ENCODE measurements at regions not wholly inside any gene's neighbourhood (a gene's known extent, or its start where the extent isn't known, plus 50 kb on each side); places are given as distances from the start of the nearest gene placed in this dataset.

DNA sequence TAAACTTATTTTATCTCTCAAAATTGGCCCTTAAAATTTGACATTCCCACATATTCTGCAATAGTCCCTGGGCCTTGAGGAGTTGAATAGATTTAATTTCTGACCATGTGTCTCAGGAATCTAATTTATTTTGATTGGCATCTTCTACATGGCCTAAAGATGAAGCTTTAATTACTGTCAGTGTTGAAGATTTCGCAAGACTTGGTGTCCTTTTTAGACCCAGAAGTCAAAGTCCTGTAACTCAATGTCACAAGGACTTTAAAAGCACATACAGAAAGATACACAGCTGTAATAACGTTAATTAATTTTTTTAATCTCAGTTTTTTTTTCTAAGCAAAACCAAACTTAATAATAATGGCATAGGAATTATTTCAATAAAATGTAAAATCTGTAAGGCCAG is 163.9 kb downstream of the SUCNR1 start:
- H3K36me3 ChIP-seq (ENCODE audit: insufficient read depth, low read length) = no peaks in the 10 kb centered on the region; the same call in 1 of the 2 replicates
- no peak overlapping the region for H2AFZ ChIP-seq (ENCODE audit: low read length, unreplicated experiment)
- no peaks in the 10 kb centered on the region for H3K27me3 ChIP-seq (ENCODE audit: insufficient read depth, low read length)
- no peaks in the 10 kb centered on the region for H3K4me1 ChIP-seq (ENCODE audit: control insufficient read depth, insufficient read depth, low read length, unreplicated experiment)
- H3K79me2 ChIP-seq (ENCODE audit: control insufficient read depth, insufficient read depth, low read length, unreplicated experiment) = no peaks in the 10 kb centered on the region
- H3K4me3 ChIP-seq (ENCODE audit: low read depth, low read length) = no peak overlapping the region
- H3K27ac ChIP-seq (ENCODE audit: low read depth, low read length) = no peak overlapping the region

DNA sequence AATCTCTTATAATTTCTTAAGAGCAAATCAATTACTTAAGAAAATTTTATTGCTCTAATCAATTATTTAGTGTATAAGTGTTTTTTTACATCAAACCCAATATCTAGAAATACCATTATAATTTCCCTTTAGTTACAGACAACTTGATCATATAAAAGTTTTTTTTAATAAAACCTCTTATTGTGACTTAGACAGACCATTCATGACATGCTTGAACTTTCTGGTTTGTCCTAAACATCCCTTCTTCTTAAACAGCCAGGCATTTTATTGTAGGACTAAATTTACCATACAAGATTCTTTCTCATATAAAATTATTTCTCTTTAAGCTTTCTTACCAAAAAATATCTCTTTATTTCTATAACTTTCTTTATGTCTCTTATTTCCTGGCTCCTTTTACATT is 164.5 kb downstream of the SUCNR1 start:
- Histone ChIP-seq H3K36me3 (ENCODE audit: insufficient read depth, low read length) (no peaks in the 10 kb centered on the region; the same call in 1 of the 2 replicates), H3K4me1 (ENCODE audit: control insufficient read depth, insufficient read depth, low read length, unreplicated experiment) (no peaks in the 10 kb centered on the region), H3K27me3 (ENCODE audit: insufficient read depth, low read length) (no peaks in the 10 kb centered on the region), H3K79me2 (ENCODE audit: control insufficient read depth, insufficient read depth, low read length, unreplicated experiment) (no peaks in the 10 kb centered on the region), H2AFZ (ENCODE audit: low read length, unreplicated experiment) (no peak overlapping the region), H3K27ac (ENCODE audit: low read depth, low read length) (no peak overlapping the region), H3K4me3 (ENCODE audit: low read depth, low read length) (no peak overlapping the region)

DNA sequence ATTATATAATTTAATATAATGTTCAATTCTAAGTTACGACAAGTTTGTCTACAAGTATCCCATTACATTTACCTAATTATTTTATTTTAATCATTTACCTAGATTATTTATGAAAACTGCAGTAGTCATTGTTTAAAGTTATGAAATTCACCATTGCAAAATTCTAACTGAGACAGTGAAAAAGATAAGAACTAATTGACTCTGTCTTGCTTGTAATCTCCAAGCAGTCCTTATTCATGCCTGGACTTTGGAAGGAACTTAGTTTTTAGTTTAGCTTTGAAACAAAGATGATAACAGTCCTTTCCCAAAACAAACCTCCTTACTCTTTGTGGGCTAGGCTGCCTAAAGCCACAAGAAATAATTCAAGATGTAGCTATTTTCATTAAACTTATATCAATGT is 165.0 kb downstream of the SUCNR1 start:
- Histone ChIP-seq H3K27ac (ENCODE audit: low read depth, low read length) (no peak overlapping the region), H3K4me3 (ENCODE audit: low read depth, low read length) (no peak overlapping the region), H3K4me1 (ENCODE audit: control insufficient read depth, insufficient read depth, low read length, unreplicated experiment) (no peaks in the 10 kb centered on the region), H2AFZ (ENCODE audit: low read length, unreplicated experiment) (no peak overlapping the region), H3K27me3 (ENCODE audit: insufficient read depth, low read length) (no peaks in the 10 kb centered on the region), H3K79me2 (ENCODE audit: control insufficient read depth, insufficient read depth, low read length, unreplicated experiment) (no peaks in the 10 kb centered on the region), H3K36me3 (ENCODE audit: insufficient read depth, low read length) (no peaks in the 10 kb centered on the region; the same call in 1 of the 2 replicates)

DNA sequence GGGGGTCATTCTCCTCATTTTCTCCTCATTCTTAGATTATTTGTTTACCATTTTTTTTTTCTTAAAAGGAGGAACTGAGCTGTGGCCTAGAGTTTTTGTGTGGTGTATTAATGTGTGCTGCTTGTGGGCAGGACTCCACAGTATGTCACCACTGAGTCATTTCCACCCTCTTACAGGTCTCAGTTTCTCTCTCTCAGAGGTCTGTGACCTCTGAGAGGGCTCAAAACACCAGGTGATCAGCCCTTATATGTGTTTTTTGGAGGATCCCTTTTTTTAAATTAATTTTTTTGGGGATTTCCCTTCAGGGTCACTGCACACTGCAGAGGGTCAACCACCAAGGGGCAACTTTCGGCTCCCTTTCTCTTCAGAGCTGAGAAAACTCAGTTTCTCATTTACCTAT is 166.4 kb downstream of the SUCNR1 start:
- Histone ChIP-seq H3K4me3 (ENCODE audit: low read depth, low read length) (no peak overlapping the region), H3K79me2 (ENCODE audit: control insufficient read depth, insufficient read depth, low read length, unreplicated experiment) (no peaks in the 10 kb centered on the region), H3K27me3 (ENCODE audit: insufficient read depth, low read length) (no peaks in the 10 kb centered on the region), H3K36me3 (ENCODE audit: insufficient read depth, low read length) (no peaks in the 10 kb centered on the region; the same call in 1 of the 2 replicates), H3K27ac (ENCODE audit: low read depth, low read length) (no peak overlapping the region), H3K4me1 (ENCODE audit: control insufficient read depth, insufficient read depth, low read length, unreplicated experiment) (no peaks in the 10 kb centered on the region), H2AFZ (ENCODE audit: low read length, unreplicated experiment) (no peak overlapping the region)

GRCh38 chr3:152040319-152040718 is 166.9 kb downstream of the SUCNR1 start:
- no peaks in the 10 kb centered on the region for H3K27me3 ChIP-seq (ENCODE audit: insufficient read depth, low read length)
- H3K36me3 ChIP-seq (ENCODE audit: insufficient read depth, low read length) = no peaks in the 10 kb centered on the region; the same call in 1 of the 2 replicates
- H2AFZ ChIP-seq (ENCODE audit: low read length, unreplicated experiment) = no peak overlapping the region
- no peaks in the 10 kb centered on the region for H3K79me2 ChIP-seq (ENCODE audit: control insufficient read depth, insufficient read depth, low read length, unreplicated experiment)
- H3K4me1 ChIP-seq (ENCODE audit: control insufficient read depth, insufficient read depth, low read length, unreplicated experiment) = no peaks in the 10 kb centered on the region
- H3K4me3 ChIP-seq (ENCODE audit: low read depth, low read length) = no peak overlapping the region
- no peak overlapping the region for H3K27ac ChIP-seq (ENCODE audit: low read depth, low read length)

GRCh38 chr3:152043620-152044019 is 170.2 kb downstream of the SUCNR1 start:
- Histone ChIP-seq H3K79me2 (ENCODE audit: control insufficient read depth, insufficient read depth, low read length, unreplicated experiment) (no peaks in the 10 kb centered on the region), H3K4me3 (ENCODE audit: low read depth, low read length) (no peak overlapping the region), H3K36me3 (ENCODE audit: insufficient read depth, low read length) (no peaks in the 10 kb centered on the region; the same call in 1 of the 2 replicates), H3K4me1 (ENCODE audit: control insufficient read depth, insufficient read depth, low read length, unreplicated experiment) (peaks cover 12% of the 10 kb centered on the region), H3K27ac (ENCODE audit: low read depth, low read length) (no peak overlapping the region), H3K27me3 (ENCODE audit: insufficient read depth, low read length) (no peaks in the 10 kb centered on the region), H2AFZ (ENCODE audit: low read length, unreplicated experiment) (no peak overlapping the region)

- H3K4me1 ChIP-seq (ENCODE audit: control insufficient read depth, insufficient read depth, low read length, unreplicated experiment) = peaks cover 12% of the 10 kb centered on the region
These were observed 172.8 kb downstream of the SUCNR1 start for GRCh38 chr3:152046280-152046679.

GRCh38 chr3:152047465-152047864 is 174.0 kb downstream of the SUCNR1 start:
- Histone ChIP-seq H3K79me2 (ENCODE audit: control insufficient read depth, insufficient read depth, low read length, unreplicated experiment) (no peaks in the 10 kb centered on the region), H3K27ac (ENCODE audit: low read depth, low read length) (peak overlapping the region; percentile 38), H2AFZ (ENCODE audit: low read length, unreplicated experiment) (no peak overlapping the region), H3K36me3 (ENCODE audit: insufficient read depth, low read length) (no peaks in the 10 kb centered on the region), H3K27me3 (ENCODE audit: insufficient read depth, low read length) (no peaks in the 10 kb centered on the region), H3K4me3 (ENCODE audit: low read depth, low read length) (no peak overlapping the region), H3K4me1 (ENCODE audit: control insufficient read depth, insufficient read depth, low read length, unreplicated experiment) (peaks cover 23% of the 10 kb centered on the region)

More at GRCh38 chr3:152046280-152046679, 172.8 kb downstream of the SUCNR1 start:
- Histone ChIP-seq H3K79me2 (ENCODE audit: control insufficient read depth, insufficient read depth, low read length, unreplicated experiment) (no peaks in the 10 kb centered on the region), H3K36me3 (ENCODE audit: insufficient read depth, low read length) (no peaks in the 10 kb centered on the region), H3K4me3 (ENCODE audit: low read depth, low read length) (no peak overlapping the region), H2AFZ (ENCODE audit: low read length, unreplicated experiment) (no peak overlapping the region), H3K27me3 (ENCODE audit: insufficient read depth, low read length) (no peaks in the 10 kb centered on the region), H3K27ac (ENCODE audit: low read depth, low read length) (no peak overlapping the region)

GRCh38 chr3:152048831-152049230 is 175.4 kb downstream of the SUCNR1 start:
- Histone ChIP-seq H2AFZ (ENCODE audit: low read length, unreplicated experiment) (no peak overlapping the region), H3K4me3 (ENCODE audit: low read depth, low read length) (no peak overlapping the region), H3K27ac (ENCODE audit: low read depth, low read length) (no peak overlapping the region), H3K79me2 (ENCODE audit: control insufficient read depth, insufficient read depth, low read length, unreplicated experiment) (no peaks in the 10 kb centered on the region), H3K27me3 (ENCODE audit: insufficient read depth, low read length) (no peaks in the 10 kb centered on the region), H3K36me3 (ENCODE audit: insufficient read depth, low read length) (no peaks in the 10 kb centered on the region), H3K4me1 (ENCODE audit: control insufficient read depth, insufficient read depth, low read length, unreplicated experiment) (peaks cover 23% of the 10 kb centered on the region)

DNA sequence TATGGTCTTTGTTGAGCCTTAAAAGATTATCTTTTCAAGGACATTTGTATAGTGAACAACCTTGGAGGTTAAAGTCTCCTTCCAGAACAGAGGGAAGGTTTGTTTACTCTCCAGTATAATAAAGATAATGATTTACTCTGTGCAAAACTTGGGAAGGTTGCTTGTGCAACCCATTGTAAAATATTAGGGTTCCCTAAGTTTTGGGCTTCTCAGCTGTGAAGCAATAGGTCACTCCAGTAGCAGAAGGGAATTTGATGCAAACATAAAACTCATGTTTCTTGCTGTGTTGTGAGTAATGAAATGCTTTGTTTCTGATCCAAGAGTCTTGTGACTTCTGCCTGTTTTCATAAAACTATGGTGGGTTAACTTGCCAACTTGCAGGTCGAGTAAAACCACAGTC is 177.5 kb downstream of the SUCNR1 start:
- H3K4me1 ChIP-seq (ENCODE audit: control insufficient read depth, insufficient read depth, low read length, unreplicated experiment) = peaks cover 23% of the 10 kb centered on the region
- no peak overlapping the region for H3K4me3 ChIP-seq (ENCODE audit: low read depth, low read length)
- peak overlapping the region; percentile 42; the same call in 1 of the 2 replicates for H3K27ac ChIP-seq (ENCODE audit: low read depth, low read length)
- H3K36me3 ChIP-seq (ENCODE audit: insufficient read depth, low read length) = no peaks in the 10 kb centered on the region
- no peaks in the 10 kb centered on the region for H3K79me2 ChIP-seq (ENCODE audit: control insufficient read depth, insufficient read depth, low read length, unreplicated experiment)
- H2AFZ ChIP-seq (ENCODE audit: low read length, unreplicated experiment) = no peak overlapping the region
- H3K27me3 ChIP-seq (ENCODE audit: insufficient read depth, low read length) = no peaks in the 10 kb centered on the region

DNA sequence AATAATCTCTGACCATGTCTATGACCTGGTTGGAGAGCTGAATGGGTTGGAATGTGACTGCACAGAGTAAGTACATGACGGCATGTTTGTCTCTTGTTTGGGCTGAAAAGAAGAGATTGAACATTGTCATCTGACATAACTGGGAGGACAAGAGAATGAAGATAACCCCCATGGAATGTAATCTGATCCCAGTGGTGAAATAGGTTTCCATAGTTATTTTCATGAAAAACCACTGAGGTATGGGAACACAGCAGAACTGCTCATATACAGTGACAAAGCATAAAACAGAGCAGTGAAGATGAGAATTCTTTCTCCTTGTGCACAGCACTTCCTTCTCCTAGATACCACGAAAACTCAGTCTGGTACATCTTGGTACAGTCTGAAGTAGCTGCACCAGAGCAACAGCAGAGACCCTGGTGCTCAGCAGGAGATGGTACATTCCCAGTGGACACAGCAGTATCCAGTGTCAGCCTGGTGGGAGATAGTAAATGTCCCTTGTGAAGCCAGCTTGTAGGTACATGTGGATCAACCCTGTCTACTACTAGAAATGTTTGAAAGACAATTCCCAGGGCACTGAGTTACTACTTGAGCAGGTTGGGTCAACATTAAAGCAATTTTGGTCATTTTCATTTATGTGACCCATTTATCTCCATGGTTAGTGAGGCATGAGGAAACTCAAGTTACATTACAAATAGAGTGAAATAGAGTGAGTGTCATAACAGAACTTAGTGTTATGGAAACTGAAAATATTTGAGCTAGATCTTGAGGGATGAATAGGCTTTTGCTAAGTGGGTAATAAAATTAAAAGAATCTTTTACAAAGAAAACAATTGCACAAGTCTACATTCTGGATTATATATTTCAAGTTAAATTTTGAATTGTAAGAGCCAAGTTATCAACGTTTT is 178.3 kb downstream of the SUCNR1 start:
- Histone ChIP-seq H2AFZ (ENCODE audit: low read length, unreplicated experiment) (no peak overlapping the region), H3K27me3 (ENCODE audit: insufficient read depth, low read length) (no peaks in the 10 kb centered on the region), H3K36me3 (ENCODE audit: insufficient read depth, low read length) (no peaks in the 10 kb centered on the region), H3K27ac (ENCODE audit: low read depth, low read length) (peak overlapping the region; percentile 42; the same call in 1 of the 2 replicates), H3K79me2 (ENCODE audit: control insufficient read depth, insufficient read depth, low read length, unreplicated experiment) (no peaks in the 10 kb centered on the region), H3K4me1 (ENCODE audit: control insufficient read depth, insufficient read depth, low read length, unreplicated experiment) (peaks cover 23% of the 10 kb centered on the region), H3K4me3 (ENCODE audit: low read depth, low read length) (no peak overlapping the region)

Data from ACC112 (cell line).